C4-2B (cell line): ENCODE measurements at regions not wholly inside any gene's neighbourhood (a gene's known extent, or its start where the extent isn't known, plus 50 kb on each side); places are given as distances from the start of the nearest gene placed in this dataset.

Experiments used
- CTCF ChIP-seq: fragments of 450-650 bp; conservative IDR thresholded peaks from 2 replicates; pipeline ENCODE4 v1.5.1; 2017; ENCODE audit warnings: mild to moderate bottlenecking
- ZFX ChIP-seq: fragments of 450-650 bp; IDR thresholded peaks from 2 replicates; pipeline ENCODE4 v1.6.1; 2017

- TF ChIP-seq CTCF (no peak), ZFX (no peak)
Observed at GRCh38 chr19:30244533-30244932, 127.7 kb upstream of the ZNF536 start.
